Central memory CD8-positive, alpha-beta T cell (primary cell): ENCODE measurements at regions not wholly inside any gene's neighbourhood (a gene's known extent, or its start where the extent isn't known, plus 50 kb on each side); places are given as distances from the start of the nearest gene placed in this dataset.

Experiments used
- ATAC-seq: fragments of 150-1000 bp; cut with Tn5 transposase; replicated peaks from 2 replicates; pipeline ENCODE4 v1.10.0; 2022; ENCODE audit warnings: mild to moderate bottlenecking, moderate FRiP score, moderate number of reproducible peaks; ENCODE audit not compliant: poor library complexity, severe bottlenecking; ENCODE audit errors: extremely low read depth
- DNase-seq, 2 donors: peaks; one replicate each; pipeline ENCODE4 v3.0.0; 2021; ENCODE audit warnings: low spot score in 2 of 2
- H3K27ac Mint-ChIP-seq: one replicate; pipeline ENCODE4 v1.8.0; 2022; ENCODE audit warnings: low read depth, mild to moderate bottlenecking, moderate library complexity, mixed read lengths
- H3K27me3 Mint-ChIP-seq: one replicate; pipeline ENCODE4 v1.8.0; 2022; ENCODE audit warnings: mixed read lengths
- H3K36me3 Mint-ChIP-seq: one replicate; pipeline ENCODE4 v1.8.0; 2022; ENCODE audit warnings: mild to moderate bottlenecking, moderate library complexity, mixed read lengths; ENCODE audit not compliant: insufficient read depth
- H3K4me1 Mint-ChIP-seq: one replicate; pipeline ENCODE4 v1.8.0; 2022; ENCODE audit warnings: mixed read lengths
- H3K4me3 Mint-ChIP-seq: one replicate; pipeline ENCODE4 v1.8.0; 2022; ENCODE audit warnings: mild to moderate bottlenecking, moderate library complexity, mixed read lengths
- H3K9me3 Mint-ChIP-seq: one replicate; pipeline ENCODE4 v1.8.0; 2022; ENCODE audit warnings: mixed read lengths

- Mint-ChIP-seq H3K27me3 (no peaks in the 10 kb centered on the region), H3K9me3 (peaks cover 5% of the 10 kb centered on the region), H3K4me1 (no peaks in the 10 kb centered on the region), H3K36me3 (peaks cover 2% of the 10 kb centered on the region), H3K4me3 (no peak overlapping the region), H3K27ac (no peak overlapping the region)
- no peak for DNase-seq
- ATAC-seq = no peak
Measured at GRCh38 chr2:186060744-186061440, 322.3 kb downstream of the FSIP2 start.

GRCh38 chr2:186064507-186064906 lies 325.9 kb downstream of the FSIP2 start:
- Mint-ChIP-seq H3K27ac (no peak overlapping the region), H3K4me3 (no peak overlapping the region), H3K9me3 (peaks cover 5% of the 10 kb centered on the region), H3K27me3 (no peaks in the 10 kb centered on the region), H3K4me1 (no peaks in the 10 kb centered on the region), H3K36me3 (no peaks in the 10 kb centered on the region)
- no peak for ATAC-seq
- no peak for DNase-seq

- ATAC-seq = no peak
- no peaks in the 10 kb centered on the region for H3K36me3 Mint-ChIP-seq
- no peaks in the 10 kb centered on the region for H3K4me1 Mint-ChIP-seq
- H3K4me3 Mint-ChIP-seq = no peak overlapping the region
- no peaks in the 10 kb centered on the region for H3K27me3 Mint-ChIP-seq
- H3K27ac Mint-ChIP-seq = no peak overlapping the region
- no peak for DNase-seq
- peaks cover 5% of the 10 kb centered on the region for H3K9me3 Mint-ChIP-seq
Measured at GRCh38 chr2:186065491-186065890, 326.9 kb downstream of the FSIP2 start.

GRCh38 chr2:186068139-186068801 lies 329.7 kb downstream of the FSIP2 start:
- Mint-ChIP-seq H3K27me3 (no peaks in the 10 kb centered on the region), H3K36me3 (no peaks in the 10 kb centered on the region), H3K4me3 (no peak overlapping the region), H3K27ac (no peak overlapping the region), H3K9me3 (peaks cover 5% of the 10 kb centered on the region), H3K4me1 (no peaks in the 10 kb centered on the region)
- DNase-seq = no peak
- no peak for ATAC-seq

- H3K27me3 Mint-ChIP-seq = no peaks in the 10 kb centered on the region
- H3K4me1 Mint-ChIP-seq = no peaks in the 10 kb centered on the region
- no peaks in the 10 kb centered on the region for H3K36me3 Mint-ChIP-seq
- ATAC-seq (no peak), DNase-seq (no peak)
- peaks cover 5% of the 10 kb centered on the region for H3K9me3 Mint-ChIP-seq
- no peak overlapping the region for H3K27ac Mint-ChIP-seq
- no peak overlapping the region for H3K4me3 Mint-ChIP-seq
Measured at GRCh38 chr2:186069676-186070075, 331.1 kb downstream of the FSIP2 start.

- no peak for ATAC-seq
- Mint-ChIP-seq H3K36me3 (no peaks in the 10 kb centered on the region), H3K4me3 (no peak overlapping the region), H3K9me3 (peaks cover 5% of the 10 kb centered on the region), H3K27ac (no peak overlapping the region), H3K4me1 (no peaks in the 10 kb centered on the region), H3K27me3 (no peaks in the 10 kb centered on the region)
- no peak for DNase-seq
Measured at GRCh38 chr2:186085226-186085625, 346.6 kb downstream of the FSIP2 start.

GRCh38 chr2:186093174-186093573 lies 354.6 kb downstream of the FSIP2 start:
- no peak for DNase-seq
- Mint-ChIP-seq H3K27me3 (no peaks in the 10 kb centered on the region), H3K4me1 (no peaks in the 10 kb centered on the region)

GRCh38 chr2:186098821-186099220 lies 360.2 kb downstream of the FSIP2 start:
- DNase-seq = no peak

More at GRCh38 chr2:186093174-186093573, 354.6 kb downstream of the FSIP2 start:
- H3K27ac Mint-ChIP-seq = no peak overlapping the region
- no peaks in the 10 kb centered on the region for H3K36me3 Mint-ChIP-seq
- no peak overlapping the region for H3K4me3 Mint-ChIP-seq
- H3K9me3 Mint-ChIP-seq = peaks cover 5% of the 10 kb centered on the region
- no peak for ATAC-seq

GRCh38 chr2:186099826-186100225 lies 361.2 kb downstream of the FSIP2 start:
- Mint-ChIP-seq H3K27ac (no peak overlapping the region), H3K36me3 (no peaks in the 10 kb centered on the region), H3K4me1 (no peaks in the 10 kb centered on the region), H3K4me3 (no peak overlapping the region), H3K27me3 (no peaks in the 10 kb centered on the region), H3K9me3 (peaks cover 4% of the 10 kb centered on the region)
- DNase-seq = no peak
- ATAC-seq = no peak

More at GRCh38 chr2:186098821-186099220, 360.2 kb downstream of the FSIP2 start:
- Mint-ChIP-seq H3K9me3 (peaks cover 3% of the 10 kb centered on the region), H3K4me1 (no peaks in the 10 kb centered on the region), H3K36me3 (no peaks in the 10 kb centered on the region), H3K27ac (no peak overlapping the region), H3K4me3 (no peak overlapping the region), H3K27me3 (no peaks in the 10 kb centered on the region)
- no peak for ATAC-seq

- no peaks in the 10 kb centered on the region for H3K36me3 Mint-ChIP-seq
- no peak overlapping the region for H3K4me3 Mint-ChIP-seq
- no peaks in the 10 kb centered on the region for H3K27me3 Mint-ChIP-seq
- H3K27ac Mint-ChIP-seq = no peak overlapping the region
- no peaks in the 10 kb centered on the region for H3K4me1 Mint-ChIP-seq
- DNase-seq = no peak
- no peak for ATAC-seq
- peaks cover 4% of the 10 kb centered on the region for H3K9me3 Mint-ChIP-seq
Measured at GRCh38 chr2:186100636-186101035, 362.0 kb downstream of the FSIP2 start.

- Mint-ChIP-seq H3K4me3 (no peak overlapping the region), H3K27me3 (no peaks in the 10 kb centered on the region), H3K9me3 (peaks cover 4% of the 10 kb centered on the region), H3K27ac (no peak overlapping the region), H3K36me3 (no peaks in the 10 kb centered on the region), H3K4me1 (no peaks in the 10 kb centered on the region)
- ATAC-seq = no peak
- DNase-seq = no peak
Measured at GRCh38 chr2:186101616-186102015, 363.0 kb downstream of the FSIP2 start.

GRCh38 chr2:186103276-186103675 lies 364.7 kb downstream of the FSIP2 start:
- no peak for ATAC-seq
- Mint-ChIP-seq H3K27me3 (no peaks in the 10 kb centered on the region), H3K4me1 (no peaks in the 10 kb centered on the region), H3K27ac (no peak overlapping the region), H3K4me3 (no peak overlapping the region), H3K9me3 (peaks cover 12% of the 10 kb centered on the region), H3K36me3 (no peaks in the 10 kb centered on the region)
- DNase-seq = no peak

- no peak for ATAC-seq
- no peaks in the 10 kb centered on the region for H3K4me1 Mint-ChIP-seq
- H3K4me3 Mint-ChIP-seq = no peak overlapping the region
- peaks cover 12% of the 10 kb centered on the region for H3K9me3 Mint-ChIP-seq
- H3K27me3 Mint-ChIP-seq = no peaks in the 10 kb centered on the region
- H3K36me3 Mint-ChIP-seq = no peaks in the 10 kb centered on the region
- no peak for DNase-seq
- H3K27ac Mint-ChIP-seq = no peak overlapping the region
Measured at GRCh38 chr2:186105016-186105724, 366.6 kb downstream of the FSIP2 start.
